H9 (cell line): ENCODE measurements at regions not wholly inside any gene's neighbourhood (a gene's known extent, or its start where the extent isn't known, plus 50 kb on each side); places are given as distances from the start of the nearest gene placed in this dataset.

Experiments used
- DNase-seq: peaks from one replicate; pipeline ENCODE4 v3.0.0-alpha.2; 2017
- H2AFZ ChIP-seq: one replicate; pipeline ENCODE4 v1.6.1; 2013; ENCODE audit warnings: mild to moderate bottlenecking, low read length, control low read depth, moderate library complexity
- H2AK5ac ChIP-seq: 2 replicates; pipeline ENCODE4 v1.6.1; 2013; ENCODE audit warnings: low read length, control low read depth, mixed read lengths; ENCODE audit not compliant: insufficient read length
- H2BK120ac ChIP-seq: one replicate; pipeline ENCODE4 v1.6.1; 2013; ENCODE audit warnings: low read depth, mild to moderate bottlenecking, low read length, control low read depth, inconsistent platforms; ENCODE audit not compliant: poor library complexity, severe bottlenecking
- H2BK12ac ChIP-seq: 2 replicates; pipeline ENCODE4 v1.6.1; 2013; ENCODE audit warnings: low read length, control low read depth, mixed read lengths, low read depth; ENCODE audit not compliant: insufficient read length
- H2BK15ac ChIP-seq: 2 replicates; pipeline ENCODE4 v1.6.1; 2013; ENCODE audit warnings: low read depth, low read length, control low read depth
- H2BK20ac ChIP-seq: one replicate; pipeline ENCODE4 v1.6.1; 2013; ENCODE audit warnings: low read depth, mild to moderate bottlenecking, low read length, control low read depth, inconsistent platforms; ENCODE audit not compliant: poor library complexity, severe bottlenecking
- H2BK5ac ChIP-seq: 2 replicates; pipeline ENCODE4 v1.6.1; 2013; ENCODE audit warnings: low read length, control low read depth, mixed read lengths; ENCODE audit not compliant: insufficient read length
- H3K14ac ChIP-seq: 2 replicates; pipeline ENCODE4 v1.6.1; 2013; ENCODE audit warnings: low read length, control low read depth; ENCODE audit not compliant: insufficient read depth
- H3K18ac ChIP-seq: 2 replicates; pipeline ENCODE4 v1.6.1; 2013; ENCODE audit warnings: low read depth, mild to moderate bottlenecking, mixed read lengths, low read length, control low read depth; ENCODE audit not compliant: insufficient read length
- H3K23ac ChIP-seq: 2 replicates; pipeline ENCODE4 v1.6.1; 2013; ENCODE audit warnings: low read length, control low read depth, mixed read lengths, low read depth; ENCODE audit not compliant: insufficient read length
- H3K23me2 ChIP-seq: 2 replicates; pipeline ENCODE4 v1.6.1; 2013; ENCODE audit warnings: low read depth, mild to moderate bottlenecking, mixed read lengths, low read length, control low read depth; ENCODE audit not compliant: insufficient read length, poor library complexity, severe bottlenecking
- H3K27ac ChIP-seq: 2 replicates; pipeline ENCODE4 v1.5.1; 2013; ENCODE audit warnings: low read length, control low read depth, mixed read lengths, low read depth; ENCODE audit not compliant: insufficient read length
- H3K27me3 ChIP-seq: 2 replicates; pipeline ENCODE4 v1.6.1; 2013; ENCODE audit warnings: low read length, control low read depth, inconsistent platforms; ENCODE audit not compliant: insufficient read depth
- H3K4ac ChIP-seq: 2 replicates; pipeline ENCODE4 v1.6.1; 2013; ENCODE audit warnings: low read depth, mild to moderate bottlenecking, control low read depth, inconsistent platforms, low read length, moderate library complexity
- H3K4me1 ChIP-seq: 2 replicates; pipeline ENCODE4 v1.6.1; 2013; ENCODE audit warnings: low read length, control low read depth, inconsistent platforms; ENCODE audit not compliant: insufficient read depth
- H3K4me2 ChIP-seq: 2 replicates; pipeline ENCODE4 v1.6.1; 2013; ENCODE audit warnings: low read length, control low read depth, mixed read lengths; ENCODE audit not compliant: insufficient read length, insufficient read depth
- H3K56ac ChIP-seq: 2 replicates; pipeline ENCODE4 v1.6.1; 2013; ENCODE audit warnings: low read depth, mild to moderate bottlenecking, mixed read lengths, low read length, control low read depth; ENCODE audit not compliant: insufficient read length
- H3K79me1 ChIP-seq: 2 replicates; pipeline ENCODE4 v1.6.1; 2013; ENCODE audit warnings: low read depth, mild to moderate bottlenecking, moderate library complexity, low read length, control low read depth, inconsistent platforms; ENCODE audit not compliant: insufficient read depth, poor library complexity, severe bottlenecking
- H3K79me2 ChIP-seq: 2 replicates; pipeline ENCODE4 v1.6.1; 2013; ENCODE audit warnings: low read length, control low read depth, inconsistent platforms; ENCODE audit not compliant: insufficient read depth
- H3K9ac ChIP-seq: 2 replicates; pipeline ENCODE4 v1.6.1; 2013; ENCODE audit warnings: low read length, control low read depth, mixed read lengths; ENCODE audit not compliant: insufficient read length; ENCODE audit errors: extremely low read depth
- H3K9me3 ChIP-seq: one replicate; pipeline ENCODE4 v1.6.1; 2013; ENCODE audit warnings: low read depth, low read length, inconsistent platforms; ENCODE audit not compliant: control insufficient read depth
- H3T11ph ChIP-seq: one replicate; pipeline ENCODE4 v1.6.1; 2013; ENCODE audit warnings: mild to moderate bottlenecking, low read length, control low read depth, inconsistent platforms
- H4K20me1 ChIP-seq: one replicate; pipeline ENCODE4 v1.6.1; 2013; ENCODE audit not compliant: control insufficient read depth, insufficient read length, insufficient read depth
- H4K5ac ChIP-seq: 2 replicates; pipeline ENCODE4 v1.6.1; 2013; ENCODE audit warnings: low read depth, mild to moderate bottlenecking, mixed read lengths, low read length, control low read depth; ENCODE audit not compliant: insufficient read length
- H4K8ac ChIP-seq: replicated peaks from 2 replicates; pipeline ENCODE4 v1.6.1; 2013; ENCODE audit warnings: low read length, control low read depth, mixed read lengths, low read depth; ENCODE audit not compliant: insufficient read length
- H4K91ac ChIP-seq: 2 replicates; pipeline ENCODE4 v1.6.1; 2013; ENCODE audit warnings: low read depth, mild to moderate bottlenecking, moderate library complexity, mixed read lengths, low read length, control low read depth; ENCODE audit not compliant: insufficient read length
- H3K27ac Mint-ChIP-seq, 3 experiments: 2 replicates in 2 of 3; 3 replicates in 1 of 3; pipeline ENCODE4 v1.8.0; 2020 to 2021; ENCODE audit warnings: mixed read lengths in 3 of 3, mild to moderate bottlenecking in 1 of 3, moderate library complexity in 1 of 3
- H3K27me3 Mint-ChIP-seq: 2 replicates; pipeline ENCODE4 v1.8.0; 2021; ENCODE audit warnings: low read depth, mild to moderate bottlenecking, moderate library complexity, mixed read lengths
- H3K36me3 Mint-ChIP-seq, 3 experiments: 2 replicates in 2 of 3; 3 replicates in 1 of 3; pipeline ENCODE4 v1.8.0; 2020 to 2021; ENCODE audit warnings: low read depth in 3 of 3, mixed read lengths in 3 of 3; ENCODE audit not compliant: insufficient read depth in 1 of 3
- H3K4me1 Mint-ChIP-seq, 2 experiments: 2 replicates each; pipeline ENCODE4 v1.8.0; 2020; ENCODE audit warnings: mixed read lengths in 2 of 2
- H3K4me3 Mint-ChIP-seq, 2 experiments: 2 replicates in 1 of 2; 3 replicates in 1 of 2; pipeline ENCODE4 v1.8.0; 2020 to 2021; ENCODE audit warnings: mild to moderate bottlenecking in 2 of 2, mixed read lengths in 2 of 2, moderate library complexity in 1 of 2
- H3K9me3 Mint-ChIP-seq, 2 experiments: 2 replicates in 1 of 2; 3 replicates in 1 of 2; pipeline ENCODE4 v1.8.0; 2020; ENCODE audit warnings: mild to moderate bottlenecking in 2 of 2, mixed read lengths in 2 of 2, moderate library complexity in 1 of 2
- CTCF ChIP-seq: fragments of 200-600 bp; sonication (generic); conservative IDR thresholded peaks from 3 replicates; pipeline ENCODE4 v1.8.0; 2021; ENCODE audit warnings: antibody characterized with exemption, mild to moderate bottlenecking
- WGBS: extraction: QIAGEN DNeasy Blood & Tissue Kit; methylation state at CpG from one replicate; pipeline ENCODE4 v1.1.7; 2013; ENCODE audit warnings: missing lambda C conversion rate, low lambda C conversion rate, mixed read lengths; ENCODE audit not compliant: insufficient read length; ENCODE audit errors: extremely low coverage; 5-methylcytosine and 5-hydroxymethylcytosine counted together

GRCh38 chr18:78816114-78816513, 163.5 kb upstream of the SALL3 start:
- no peak for DNase-seq
- Histone ChIP-seq H4K8ac (no peak overlapping the region), H3K9me3 (no peaks in the 10 kb centered on the region), H3K27me3 (no peaks in the 10 kb centered on the region), H3K14ac (no peak overlapping the region), H2AK5ac (no peak overlapping the region), H3K27ac (no peak overlapping the region), H3K23me2 (no peaks in the 10 kb centered on the region), H2AFZ (no peak overlapping the region), H4K5ac (no peak overlapping the region), H4K91ac (no peak overlapping the region), H2BK20ac (no peak overlapping the region), H3K79me2 (no peaks in the 10 kb centered on the region), H3K23ac (no peak overlapping the region), H3K18ac (no peak overlapping the region), H3K4me1 (no peaks in the 10 kb centered on the region), H2BK5ac (no peak overlapping the region), H2BK15ac (no peak overlapping the region), H3K9ac (no peak overlapping the region), H2BK120ac (no peak overlapping the region), H3K4ac (no peak overlapping the region), H2BK12ac (no peak overlapping the region), H4K20me1 (no peaks in the 10 kb centered on the region), H3K79me1 (no peaks in the 10 kb centered on the region), H3K4me2 (no peak overlapping the region), H3T11ph (no peak overlapping the region), H3K56ac (no peak overlapping the region)
- no peaks in the 10 kb centered on the region for H3K9me3 Mint-ChIP-seq
- H3K27me3 Mint-ChIP-seq = peaks cover 32% of the 10 kb centered on the region
- H3K27ac Mint-ChIP-seq = no peak overlapping the region; a peak in 1 of 7 replicates
- H3K36me3 Mint-ChIP-seq = no peaks in the 10 kb centered on the region
- WGBS = no CpG with 5 or more reads among the region's 15 CpGs
- no peak for TF ChIP-seq CTCF
- no peak overlapping the region for H3K4me3 Mint-ChIP-seq
- H3K4me1 Mint-ChIP-seq = peaks cover 24 to 34% of the 10 kb centered on the region in 2 experiments
